ENCODE measurements at regions not wholly inside any gene's neighbourhood (a gene's known extent, or its start where the extent isn't known, plus 50 kb on each side); places are given as distances from the start of the nearest gene placed in this dataset.

DNA sequence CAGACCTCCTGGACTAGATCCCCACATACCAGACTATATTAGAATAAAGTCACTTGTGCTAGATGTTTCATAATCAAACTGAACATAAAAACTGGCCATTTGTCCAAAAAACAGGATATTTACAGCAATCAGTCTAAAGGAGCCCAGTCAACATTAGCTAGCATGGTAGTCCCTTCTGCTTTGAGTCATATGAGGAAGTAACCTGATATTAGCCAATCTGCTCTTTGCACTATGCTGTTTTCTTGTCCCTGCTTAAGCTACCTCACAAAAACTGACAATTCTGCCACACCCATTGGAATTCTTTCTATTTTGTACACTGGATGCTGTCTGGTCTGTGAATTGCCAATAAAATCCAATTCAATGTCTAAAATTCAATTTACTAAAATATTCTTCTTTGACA is 1824.2 kb downstream of the OLFM4 start:
- TF ChIP-seq POLR2AphosphoS5 (IDR thresholded peaks at IDR 0.05) = no peak
- no peak for TF ChIP-seq POLR2A (IDR thresholded peaks at IDR 0.05)
- TF ChIP-seq, protein P1, sequence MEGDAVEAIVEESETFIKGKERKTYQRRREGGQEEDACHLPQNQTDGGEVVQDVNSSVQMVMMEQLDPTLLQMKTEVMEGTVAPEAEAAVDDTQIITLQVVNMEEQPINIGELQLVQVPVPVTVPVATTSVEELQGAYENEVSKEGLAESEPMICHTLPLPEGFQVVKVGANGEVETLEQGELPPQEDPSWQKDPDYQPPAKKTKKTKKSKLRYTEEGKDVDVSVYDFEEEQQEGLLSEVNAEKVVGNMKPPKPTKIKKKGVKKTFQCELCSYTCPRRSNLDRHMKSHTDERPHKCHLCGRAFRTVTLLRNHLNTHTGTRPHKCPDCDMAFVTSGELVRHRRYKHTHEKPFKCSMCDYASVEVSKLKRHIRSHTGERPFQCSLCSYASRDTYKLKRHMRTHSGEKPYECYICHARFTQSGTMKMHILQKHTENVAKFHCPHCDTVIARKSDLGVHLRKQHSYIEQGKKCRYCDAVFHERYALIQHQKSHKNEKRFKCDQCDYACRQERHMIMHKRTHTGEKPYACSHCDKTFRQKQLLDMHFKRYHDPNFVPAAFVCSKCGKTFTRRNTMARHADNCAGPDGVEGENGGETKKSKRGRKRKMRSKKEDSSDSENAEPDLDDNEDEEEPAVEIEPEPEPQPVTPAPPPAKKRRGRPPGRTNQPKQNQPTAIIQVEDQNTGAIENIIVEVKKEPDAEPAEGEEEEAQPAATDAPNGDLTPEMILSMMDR (IDR thresholded peaks at IDR 0.05) = no peak
- TF ChIP-seq EP300 (IDR thresholded peaks at IDR 0.05) = no peak

Data from suprapubic skin (tissue), 4 donors.